Liver (tissue), 3 donors: ENCODE measurements at regions not wholly inside any gene's neighbourhood (a gene's known extent, or its start where the extent isn't known, plus 50 kb on each side); places are given as distances from the start of the nearest gene placed in this dataset.

ENCODE experiments used
- EGR1 ChIP-seq, 2 donors: IDR thresholded peaks; 2 replicates each; pipeline ENCODE4 v1.6.1; 2016 to 2018; ENCODE audit warnings: antibody characterized with exemption in 2 of 2, low read depth in 2 of 2
- FOXA1 ChIP-seq: IDR thresholded peaks from 2 replicates; pipeline ENCODE4 v1.6.1; 2016; ENCODE audit warnings: antibody characterized with exemption
- HNF4A ChIP-seq, 2 donors: conservative IDR thresholded peaks; 2 replicates each; pipeline ENCODE4 v1.6.1; 2016; ENCODE audit warnings: antibody characterized with exemption in 2 of 2, mild to moderate bottlenecking in 2 of 2
- JUND ChIP-seq, 2 donors: IDR thresholded peaks; 2 replicates each; pipeline ENCODE4 v1.6.1; 2016; ENCODE audit warnings: antibody characterized with exemption in 2 of 2
- RAD21 ChIP-seq, 2 donors: IDR thresholded peaks; 2 replicates each; pipeline ENCODE4 v1.6.1; 2016; ENCODE audit warnings: antibody characterized with exemption in 2 of 2, mild to moderate bottlenecking in 2 of 2
- RXRA ChIP-seq, 2 donors: IDR thresholded peaks; 2 replicates each; pipeline ENCODE4 v1.6.1; 2017 to 2018; ENCODE audit warnings: antibody characterized with exemption in 2 of 2, mild to moderate bottlenecking in 1 of 2
- SP1 ChIP-seq: IDR thresholded peaks from 2 replicates; pipeline ENCODE4 v1.6.1; 2018; ENCODE audit warnings: antibody characterized with exemption, mild to moderate bottlenecking
- TAF1 ChIP-seq: conservative IDR thresholded peaks from 2 replicates; pipeline ENCODE4 v1.6.1; 2016; ENCODE audit warnings: antibody characterized with exemption, mild to moderate bottlenecking
- YY1 ChIP-seq: IDR thresholded peaks from 2 replicates; pipeline ENCODE4 v1.6.1; 2016; ENCODE audit warnings: antibody characterized with exemption, mild to moderate bottlenecking
- TF ChIP-seq, protein P1 (sequence below): fragments of 150-350 bp; IDR thresholded peaks from 2 replicates; pipeline ENCODE4 v1.5.1; 2017; ENCODE audit warnings: improper control_type of control experiment, low read depth, low read length; ENCODE audit not compliant: missing input control
- TF ChIP-seq, protein P2 (sequence below): IDR thresholded peaks from 2 replicates; pipeline ENCODE4 v1.6.1; 2016; ENCODE audit warnings: antibody characterized with exemption
- TF ChIP-seq, protein P3 (sequence below): IDR thresholded peaks from 2 replicates; pipeline ENCODE4 v1.6.1; 2016; ENCODE audit warnings: antibody characterized with exemption, mild to moderate bottlenecking
- TF ChIP-seq, protein P4 (sequence below): IDR thresholded peaks from 2 replicates; pipeline ENCODE4 v1.6.1; 2016; ENCODE audit warnings: antibody characterized with exemption
- donor health status: healthy.
- donor health status: healthy.

DNA sequence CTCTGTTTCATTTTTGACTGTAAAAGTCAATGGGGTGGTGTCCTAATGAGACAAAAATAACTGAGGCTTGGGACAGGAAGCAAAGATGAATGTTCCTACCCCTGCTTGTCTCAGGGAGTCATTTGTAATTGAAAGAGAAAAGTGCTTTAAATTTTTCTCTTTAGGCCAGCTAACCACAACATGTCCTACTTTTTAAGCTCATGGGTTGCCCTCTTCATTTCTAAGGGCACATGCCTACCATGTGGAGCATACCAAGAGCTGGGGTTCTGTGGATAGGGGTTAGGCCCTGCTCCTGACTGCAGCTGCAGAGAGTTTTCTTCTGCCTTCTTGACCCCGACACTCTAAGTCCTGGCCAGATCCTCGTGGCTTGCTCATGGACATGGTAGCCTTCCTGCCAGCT is 96.8 kb upstream of the ARL4C start:
- no peak for TF ChIP-seq RAD21 (IDR thresholded peaks at IDR 0.05)
- TF ChIP-seq, protein P1, sequence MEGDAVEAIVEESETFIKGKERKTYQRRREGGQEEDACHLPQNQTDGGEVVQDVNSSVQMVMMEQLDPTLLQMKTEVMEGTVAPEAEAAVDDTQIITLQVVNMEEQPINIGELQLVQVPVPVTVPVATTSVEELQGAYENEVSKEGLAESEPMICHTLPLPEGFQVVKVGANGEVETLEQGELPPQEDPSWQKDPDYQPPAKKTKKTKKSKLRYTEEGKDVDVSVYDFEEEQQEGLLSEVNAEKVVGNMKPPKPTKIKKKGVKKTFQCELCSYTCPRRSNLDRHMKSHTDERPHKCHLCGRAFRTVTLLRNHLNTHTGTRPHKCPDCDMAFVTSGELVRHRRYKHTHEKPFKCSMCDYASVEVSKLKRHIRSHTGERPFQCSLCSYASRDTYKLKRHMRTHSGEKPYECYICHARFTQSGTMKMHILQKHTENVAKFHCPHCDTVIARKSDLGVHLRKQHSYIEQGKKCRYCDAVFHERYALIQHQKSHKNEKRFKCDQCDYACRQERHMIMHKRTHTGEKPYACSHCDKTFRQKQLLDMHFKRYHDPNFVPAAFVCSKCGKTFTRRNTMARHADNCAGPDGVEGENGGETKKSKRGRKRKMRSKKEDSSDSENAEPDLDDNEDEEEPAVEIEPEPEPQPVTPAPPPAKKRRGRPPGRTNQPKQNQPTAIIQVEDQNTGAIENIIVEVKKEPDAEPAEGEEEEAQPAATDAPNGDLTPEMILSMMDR = no peak
- TF ChIP-seq HNF4A (conservative IDR thresholded peaks at IDR 0.05) = no peak
- no peak for TF ChIP-seq TAF1
- no peak for TF ChIP-seq YY1
- no peak for TF ChIP-seq JUND (IDR thresholded peaks at IDR 0.05)
- TF ChIP-seq, protein P2, sequence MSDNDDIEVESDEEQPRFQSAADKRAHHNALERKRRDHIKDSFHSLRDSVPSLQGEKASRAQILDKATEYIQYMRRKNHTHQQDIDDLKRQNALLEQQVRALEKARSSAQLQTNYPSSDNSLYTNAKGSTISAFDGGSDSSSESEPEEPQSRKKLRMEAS = no peak
- TF ChIP-seq, protein P3, sequence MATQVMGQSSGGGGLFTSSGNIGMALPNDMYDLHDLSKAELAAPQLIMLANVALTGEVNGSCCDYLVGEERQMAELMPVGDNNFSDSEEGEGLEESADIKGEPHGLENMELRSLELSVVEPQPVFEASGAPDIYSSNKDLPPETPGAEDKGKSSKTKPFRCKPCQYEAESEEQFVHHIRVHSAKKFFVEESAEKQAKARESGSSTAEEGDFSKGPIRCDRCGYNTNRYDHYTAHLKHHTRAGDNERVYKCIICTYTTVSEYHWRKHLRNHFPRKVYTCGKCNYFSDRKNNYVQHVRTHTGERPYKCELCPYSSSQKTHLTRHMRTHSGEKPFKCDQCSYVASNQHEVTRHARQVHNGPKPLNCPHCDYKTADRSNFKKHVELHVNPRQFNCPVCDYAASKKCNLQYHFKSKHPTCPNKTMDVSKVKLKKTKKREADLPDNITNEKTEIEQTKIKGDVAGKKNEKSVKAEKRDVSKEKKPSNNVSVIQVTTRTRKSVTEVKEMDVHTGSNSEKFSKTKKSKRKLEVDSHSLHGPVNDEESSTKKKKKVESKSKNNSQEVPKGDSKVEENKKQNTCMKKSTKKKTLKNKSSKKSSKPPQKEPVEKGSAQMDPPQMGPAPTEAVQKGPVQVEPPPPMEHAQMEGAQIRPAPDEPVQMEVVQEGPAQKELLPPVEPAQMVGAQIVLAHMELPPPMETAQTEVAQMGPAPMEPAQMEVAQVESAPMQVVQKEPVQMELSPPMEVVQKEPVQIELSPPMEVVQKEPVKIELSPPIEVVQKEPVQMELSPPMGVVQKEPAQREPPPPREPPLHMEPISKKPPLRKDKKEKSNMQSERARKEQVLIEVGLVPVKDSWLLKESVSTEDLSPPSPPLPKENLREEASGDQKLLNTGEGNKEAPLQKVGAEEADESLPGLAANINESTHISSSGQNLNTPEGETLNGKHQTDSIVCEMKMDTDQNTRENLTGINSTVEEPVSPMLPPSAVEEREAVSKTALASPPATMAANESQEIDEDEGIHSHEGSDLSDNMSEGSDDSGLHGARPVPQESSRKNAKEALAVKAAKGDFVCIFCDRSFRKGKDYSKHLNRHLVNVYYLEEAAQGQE = no peak
- no peak for TF ChIP-seq FOXA1
- no peak for TF ChIP-seq EGR1 (IDR thresholded peaks at IDR 0.05; ENCODE audit: low read depth in 2 of 2)
- TF ChIP-seq, protein P4, sequence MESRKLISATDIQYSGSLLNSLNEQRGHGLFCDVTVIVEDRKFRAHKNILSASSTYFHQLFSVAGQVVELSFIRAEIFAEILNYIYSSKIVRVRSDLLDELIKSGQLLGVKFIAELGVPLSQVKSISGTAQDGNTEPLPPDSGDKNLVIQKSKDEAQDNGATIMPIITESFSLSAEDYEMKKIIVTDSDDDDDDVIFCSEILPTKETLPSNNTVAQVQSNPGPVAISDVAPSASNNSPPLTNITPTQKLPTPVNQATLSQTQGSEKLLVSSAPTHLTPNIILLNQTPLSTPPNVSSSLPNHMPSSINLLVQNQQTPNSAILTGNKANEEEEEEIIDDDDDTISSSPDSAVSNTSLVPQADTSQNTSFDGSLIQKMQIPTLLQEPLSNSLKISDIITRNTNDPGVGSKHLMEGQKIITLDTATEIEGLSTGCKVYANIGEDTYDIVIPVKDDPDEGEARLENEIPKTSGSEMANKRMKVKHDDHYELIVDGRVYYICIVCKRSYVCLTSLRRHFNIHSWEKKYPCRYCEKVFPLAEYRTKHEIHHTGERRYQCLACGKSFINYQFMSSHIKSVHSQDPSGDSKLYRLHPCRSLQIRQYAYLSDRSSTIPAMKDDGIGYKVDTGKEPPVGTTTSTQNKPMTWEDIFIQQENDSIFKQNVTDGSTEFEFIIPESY = no peak
- no peak for TF ChIP-seq RXRA (IDR thresholded peaks at IDR 0.05)
- TF ChIP-seq SP1 = no peak
